Mammary epithelial cell (primary cell): ENCODE measurements at regions not wholly inside any gene's neighbourhood (a gene's known extent, or its start where the extent isn't known, plus 50 kb on each side); places are given as distances from the start of the nearest gene placed in this dataset.

Experiments used
- EZH2 ChIP-seq: IDR thresholded peaks from 2 replicates; pipeline ENCODE4 v1.6.1; 2012; ENCODE audit warnings: low read length, inconsistent platforms, borderline replicate concordance
- TF ChIP-seq, protein P1 (sequence below), 2 donors: IDR thresholded peaks in 1 of 2; conservative IDR thresholded peaks in 1 of 2; 2 replicates each; pipeline ENCODE4 v1.5.1; 2011 to 2012; ENCODE audit warnings: inconsistent platforms in 2 of 2, low read length in 2 of 2, mild to moderate bottlenecking in 2 of 2, control low read depth in 1 of 2, low read depth in 1 of 2; ENCODE audit not compliant: insufficient read depth in 1 of 2; ENCODE audit errors: extremely low read depth in 1 of 2

DNA sequence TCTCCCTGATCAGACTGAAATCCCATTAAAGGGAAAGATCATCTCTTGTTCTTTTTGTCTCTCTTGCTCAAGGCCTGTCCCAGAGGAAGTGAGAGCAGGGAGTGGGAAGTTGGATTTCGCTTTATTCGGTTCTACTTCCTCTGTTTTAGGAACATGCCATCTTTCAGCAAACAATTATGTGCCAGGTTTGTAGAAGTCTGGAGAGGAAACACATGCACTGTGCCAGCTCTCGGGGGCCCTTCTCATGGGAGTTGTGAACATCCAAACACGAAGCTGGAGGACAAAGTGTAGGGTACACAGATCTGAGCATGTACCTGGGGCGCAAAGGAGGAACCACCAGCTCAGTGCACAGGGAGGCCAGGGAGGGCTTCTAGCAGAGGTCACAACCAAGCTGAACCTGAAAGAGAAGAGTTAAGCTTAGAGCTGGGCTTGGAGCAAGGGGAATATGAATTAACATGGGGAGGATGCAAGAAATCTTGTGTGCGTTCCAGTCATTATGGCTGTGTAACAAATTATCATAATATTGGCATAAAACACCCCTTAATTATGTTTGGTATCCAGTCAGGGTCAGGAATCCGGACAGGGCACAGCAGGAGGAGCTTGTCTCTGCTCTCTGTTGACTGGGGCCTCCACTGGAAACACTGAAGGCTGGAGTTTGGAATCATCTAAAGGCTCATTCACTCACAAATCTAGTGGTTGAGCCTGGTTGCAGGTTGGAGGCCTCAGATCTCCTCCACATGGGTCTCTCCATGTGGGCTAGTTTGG is 128.6 kb downstream of the ZFP36L2 start:
- no peak for TF ChIP-seq EZH2
- TF ChIP-seq, protein P1, sequence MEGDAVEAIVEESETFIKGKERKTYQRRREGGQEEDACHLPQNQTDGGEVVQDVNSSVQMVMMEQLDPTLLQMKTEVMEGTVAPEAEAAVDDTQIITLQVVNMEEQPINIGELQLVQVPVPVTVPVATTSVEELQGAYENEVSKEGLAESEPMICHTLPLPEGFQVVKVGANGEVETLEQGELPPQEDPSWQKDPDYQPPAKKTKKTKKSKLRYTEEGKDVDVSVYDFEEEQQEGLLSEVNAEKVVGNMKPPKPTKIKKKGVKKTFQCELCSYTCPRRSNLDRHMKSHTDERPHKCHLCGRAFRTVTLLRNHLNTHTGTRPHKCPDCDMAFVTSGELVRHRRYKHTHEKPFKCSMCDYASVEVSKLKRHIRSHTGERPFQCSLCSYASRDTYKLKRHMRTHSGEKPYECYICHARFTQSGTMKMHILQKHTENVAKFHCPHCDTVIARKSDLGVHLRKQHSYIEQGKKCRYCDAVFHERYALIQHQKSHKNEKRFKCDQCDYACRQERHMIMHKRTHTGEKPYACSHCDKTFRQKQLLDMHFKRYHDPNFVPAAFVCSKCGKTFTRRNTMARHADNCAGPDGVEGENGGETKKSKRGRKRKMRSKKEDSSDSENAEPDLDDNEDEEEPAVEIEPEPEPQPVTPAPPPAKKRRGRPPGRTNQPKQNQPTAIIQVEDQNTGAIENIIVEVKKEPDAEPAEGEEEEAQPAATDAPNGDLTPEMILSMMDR (conservative IDR thresholded peaks at IDR 0.05 in 1 of 2, IDR thresholded peaks at IDR 0.05 in 1 of 2; ENCODE audit: extremely low read depth in 1 of 2, insufficient read depth in 1 of 2, low read depth in 1 of 2, low read length in 2 of 2): no peak
